Activated CD4-positive, alpha-beta T cell treated with anti-CD3 and anti-CD28 coated beads, Interleukin-2, Interleukin-6, amounts not matched to agents 100 ng/mL and 50 ng/mL, durations not matched to agents 16 hours and 8 hours (primary cell): ENCODE measurements at regions not wholly inside any gene's neighbourhood (a gene's known extent, or its start where the extent isn't known, plus 50 kb on each side); places are given as distances from the start of the nearest gene placed in this dataset.
A peak's percentile ranks its signal among the peaks of the same experiment; 100 is the strongest.

ENCODE experiments used
- DNase-seq: peaks from one replicate; pipeline ENCODE4 v3.0.0-alpha.2; 2020

- no peak for DNase-seq
Measured at GRCh38 chr6:48057601-48058000, 53.4 kb downstream of the PTCHD4 start.

DNA sequence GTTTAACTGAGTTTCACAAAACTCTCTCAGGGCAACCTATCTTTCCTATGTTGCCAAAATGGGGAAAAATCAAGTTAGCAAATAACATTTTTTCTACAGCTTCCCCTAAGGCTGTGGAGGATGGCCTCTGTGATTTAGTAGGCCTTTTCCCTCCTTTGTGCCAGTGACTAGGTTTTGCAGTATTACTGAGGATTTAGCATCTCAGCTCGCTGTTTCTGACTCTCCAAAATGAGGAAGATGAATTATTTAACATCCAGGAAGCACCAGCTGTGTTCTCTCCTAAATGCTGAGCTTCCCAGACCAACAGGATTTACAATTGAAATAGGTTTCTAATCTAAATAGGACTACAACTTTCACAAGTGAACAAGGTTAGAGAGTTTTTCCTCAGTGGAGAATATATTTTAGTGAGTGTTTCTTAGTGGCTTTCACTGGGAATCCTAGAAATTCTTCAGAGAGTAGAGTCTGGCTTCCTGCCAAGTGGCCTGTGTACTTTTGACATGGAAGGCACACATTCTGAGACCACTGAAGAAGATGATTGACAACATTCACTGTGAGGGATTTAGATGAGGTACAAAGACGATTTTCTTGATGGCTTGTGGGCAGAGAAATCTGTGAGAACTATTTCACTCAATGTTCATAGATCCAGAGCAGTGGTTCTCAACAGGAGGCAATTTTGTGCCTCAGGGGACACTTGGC, 62.4 kb downstream of the PTCHD4 start:
- DNase-seq, result no peak

DNA sequence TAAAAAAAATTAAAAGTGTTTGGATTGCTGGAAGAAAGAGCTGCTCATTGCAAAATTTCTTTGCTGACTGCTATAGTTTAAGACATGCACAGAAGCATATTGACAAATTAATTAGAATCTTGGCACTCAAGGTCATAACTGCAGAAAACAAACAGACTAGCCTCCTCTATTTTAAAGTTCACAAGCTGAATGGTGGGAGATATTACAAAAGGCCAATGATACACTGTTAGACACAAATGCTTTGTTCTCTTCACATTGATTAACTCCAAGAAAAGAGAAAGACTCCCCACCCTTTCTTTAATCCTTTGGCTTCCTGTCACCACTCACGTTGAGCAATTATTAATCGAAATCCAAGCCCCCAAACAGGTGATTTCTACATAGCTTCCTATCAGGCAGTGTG, 69.1 kb downstream of the PTCHD4 start:
- no peak for DNase-seq

DNA sequence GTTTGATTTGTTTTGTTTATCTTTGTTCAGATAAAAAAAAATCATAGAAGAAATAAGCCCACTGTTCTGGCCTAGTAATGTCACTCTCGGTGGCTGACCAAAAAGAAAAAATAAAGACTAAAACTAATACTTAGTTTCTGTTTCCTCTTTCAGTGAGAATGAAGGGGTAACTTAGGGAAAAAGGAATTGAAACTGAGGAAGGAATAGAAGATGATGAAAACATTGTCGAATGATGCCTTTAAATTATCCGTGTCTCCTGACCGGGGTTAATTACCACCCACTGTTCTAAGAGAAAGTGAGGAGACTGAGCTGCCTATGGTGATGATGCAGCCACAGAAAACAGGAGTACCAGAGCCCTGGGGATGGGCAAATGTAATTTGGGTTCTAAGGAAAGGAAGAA, 73.1 kb downstream of the PTCHD4 start:
- no peak for DNase-seq

- no peak for DNase-seq
Measured at GRCh38 chr6:48036316-48036715, 74.7 kb downstream of the PTCHD4 start.

GRCh38 chr6:48032151-48032550, 78.8 kb downstream of the PTCHD4 start:
- no peak for DNase-seq

- no peak for DNase-seq
Measured at GRCh38 chr6:48031711-48032110, 79.3 kb downstream of the PTCHD4 start.

DNA sequence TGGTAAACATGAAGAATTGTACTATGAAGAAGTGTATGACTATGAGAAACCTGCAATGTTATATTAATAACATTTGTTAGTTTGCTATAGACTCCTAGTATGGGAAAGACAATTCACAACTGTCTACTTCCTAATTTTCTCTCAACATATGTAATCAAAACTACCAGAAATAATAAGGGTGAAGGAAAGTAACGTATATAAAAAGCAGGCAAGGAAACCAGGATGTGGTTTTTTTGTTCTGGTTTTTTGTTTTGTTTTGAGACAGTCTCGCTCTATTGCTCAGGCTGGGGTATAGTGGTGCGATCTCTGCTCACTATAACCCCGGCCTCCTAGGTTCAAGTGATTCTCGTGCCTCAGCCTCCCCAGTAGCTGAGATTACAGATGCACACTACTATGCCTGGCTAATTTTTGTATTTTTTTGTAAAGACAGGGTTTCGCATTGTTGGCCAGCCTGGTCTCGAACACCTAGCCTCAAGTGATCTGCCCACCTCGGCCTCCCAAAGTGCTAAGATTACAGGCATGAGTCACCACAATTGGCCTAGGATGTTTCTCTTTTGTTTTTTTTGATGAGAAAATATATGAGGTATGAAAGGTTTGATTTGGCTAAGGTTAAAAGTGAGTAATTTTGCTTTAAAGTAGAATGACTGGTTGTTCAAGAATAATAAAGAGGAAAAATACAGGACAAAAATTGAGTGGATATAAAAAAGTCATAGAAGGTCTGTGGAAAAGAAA, 83.1 kb downstream of the PTCHD4 start:
- peak; percentile 35 for DNase-seq

GRCh38 chr6:48024956-48025355, 86.0 kb downstream of the PTCHD4 start:
- DNase-seq, result no peak

GRCh38 chr6:48021904-48022303, 89.1 kb downstream of the PTCHD4 start:
- DNase-seq, result no peak

GRCh38 chr6:48016020-48016755, 94.8 kb downstream of the PTCHD4 start:
- no peak for DNase-seq

- DNase-seq, result no peak
Measured at GRCh38 chr6:47992809-47993208, 118.2 kb downstream of the PTCHD4 start.

GRCh38 chr6:47983491-47983890, 127.5 kb downstream of the PTCHD4 start:
- DNase-seq, result no peak

DNA sequence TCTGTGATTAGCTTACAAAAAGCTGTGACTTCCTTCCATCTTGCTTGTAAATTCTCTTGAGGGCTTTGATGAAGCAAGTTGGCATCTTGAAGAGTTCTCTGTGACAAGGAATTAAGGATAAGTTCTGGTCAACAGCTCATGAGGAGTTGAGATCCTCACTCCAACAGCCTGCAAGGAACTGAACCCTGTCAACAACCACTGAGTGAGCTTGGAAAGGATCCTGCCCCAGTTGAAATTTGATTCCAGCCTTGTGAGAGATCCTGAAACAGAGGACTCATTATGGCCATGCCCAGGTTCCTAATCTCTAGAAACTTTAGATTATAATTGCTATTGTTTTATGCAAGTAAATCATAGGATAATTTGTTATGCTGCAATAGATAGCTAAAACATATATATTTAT, 133.7 kb downstream of the PTCHD4 start:
- no peak for DNase-seq

- DNase-seq, result no peak
Measured at GRCh38 chr6:47974106-47974505, 136.9 kb downstream of the PTCHD4 start.

GRCh38 chr6:47970826-47971225, 140.2 kb downstream of the PTCHD4 start:
- DNase-seq, result no peak

DNA sequence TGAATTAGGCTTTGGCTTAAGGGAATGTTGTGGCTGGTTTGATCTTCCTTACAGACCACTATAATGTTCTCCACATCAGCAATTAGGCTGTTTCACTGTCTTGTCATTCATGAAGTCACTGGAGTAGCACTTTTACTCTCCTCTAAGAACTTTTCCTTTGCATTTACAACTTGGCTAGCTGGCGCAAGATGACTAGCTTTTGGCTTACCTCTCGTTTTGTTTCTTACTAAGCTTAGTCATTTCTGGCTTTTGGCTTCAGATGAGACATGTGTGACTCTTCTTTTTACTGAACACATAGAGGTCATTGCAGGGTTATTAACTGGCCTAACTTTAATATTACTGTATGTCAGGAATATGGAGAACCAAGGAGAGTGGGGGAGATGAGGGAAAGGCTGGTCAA, 143.2 kb downstream of the PTCHD4 start:
- DNase-seq, result peak; percentile 45

DNA sequence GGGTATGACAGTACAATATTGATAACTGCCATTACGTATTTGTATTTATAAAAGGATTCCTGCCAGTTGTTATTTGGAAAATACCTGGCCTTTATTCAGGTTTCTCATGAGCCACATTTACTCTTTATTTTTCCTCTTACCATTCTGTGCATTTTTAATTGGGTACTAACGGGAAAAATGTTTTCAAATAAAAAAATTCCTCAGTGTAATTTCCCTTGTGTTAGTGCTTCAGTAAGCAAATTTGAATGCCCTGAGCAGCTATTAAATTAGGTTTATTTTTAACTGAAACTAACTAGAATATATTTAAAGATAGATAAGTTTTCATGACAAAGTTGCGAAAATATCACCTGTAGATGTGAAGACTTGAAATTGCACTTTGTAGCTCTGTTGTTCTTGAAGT, 146.0 kb downstream of the PTCHD4 start:
- no peak for DNase-seq

GRCh38 chr6:47952640-47953039, 158.4 kb downstream of the PTCHD4 start:
- no peak for DNase-seq

- no peak for DNase-seq
Measured at GRCh38 chr6:47944846-47945245, 163.0 kb downstream of the OPN5 start.

- DNase-seq, result no peak
Measured at GRCh38 chr6:47938405-47938804, 156.6 kb downstream of the OPN5 start.

- DNase-seq, result no peak
Measured at GRCh38 chr6:47936820-47937219, 155.0 kb downstream of the OPN5 start.

- DNase-seq, result no peak
Measured at GRCh38 chr6:47934023-47934422, 152.2 kb downstream of the OPN5 start.

DNA sequence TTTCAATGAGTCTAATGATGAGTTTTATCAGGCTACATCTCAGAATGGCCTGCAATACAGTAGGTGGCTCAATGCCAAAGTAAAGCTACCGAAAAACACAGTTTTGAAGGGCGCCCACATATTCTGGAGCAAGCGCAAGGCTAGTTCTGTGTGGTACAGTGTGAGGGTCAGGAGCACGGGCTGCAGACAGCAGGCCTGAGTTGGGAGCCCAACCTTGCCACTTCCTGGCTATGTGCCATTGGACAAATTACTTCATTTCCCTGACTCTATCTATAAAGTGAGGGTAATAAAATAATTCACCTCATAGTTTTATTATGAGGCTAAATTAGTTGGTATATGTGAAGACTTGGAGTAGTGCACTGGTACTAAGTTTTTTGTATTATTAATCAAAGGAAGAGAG, 150.7 kb downstream of the OPN5 start:
- no peak for DNase-seq
